ENCODE measurements at regions not wholly inside any gene's neighbourhood (a gene's known extent, or its start where the extent isn't known, plus 50 kb on each side); places are given as distances from the start of the nearest gene placed in this dataset.

GRCh38 chr16:73669535-73670274, 621.8 kb upstream of the ZFHX3 start:
- no peak for TF ChIP-seq POLR2A (IDR thresholded peaks at IDR 0.05)
- TF ChIP-seq, protein P1, sequence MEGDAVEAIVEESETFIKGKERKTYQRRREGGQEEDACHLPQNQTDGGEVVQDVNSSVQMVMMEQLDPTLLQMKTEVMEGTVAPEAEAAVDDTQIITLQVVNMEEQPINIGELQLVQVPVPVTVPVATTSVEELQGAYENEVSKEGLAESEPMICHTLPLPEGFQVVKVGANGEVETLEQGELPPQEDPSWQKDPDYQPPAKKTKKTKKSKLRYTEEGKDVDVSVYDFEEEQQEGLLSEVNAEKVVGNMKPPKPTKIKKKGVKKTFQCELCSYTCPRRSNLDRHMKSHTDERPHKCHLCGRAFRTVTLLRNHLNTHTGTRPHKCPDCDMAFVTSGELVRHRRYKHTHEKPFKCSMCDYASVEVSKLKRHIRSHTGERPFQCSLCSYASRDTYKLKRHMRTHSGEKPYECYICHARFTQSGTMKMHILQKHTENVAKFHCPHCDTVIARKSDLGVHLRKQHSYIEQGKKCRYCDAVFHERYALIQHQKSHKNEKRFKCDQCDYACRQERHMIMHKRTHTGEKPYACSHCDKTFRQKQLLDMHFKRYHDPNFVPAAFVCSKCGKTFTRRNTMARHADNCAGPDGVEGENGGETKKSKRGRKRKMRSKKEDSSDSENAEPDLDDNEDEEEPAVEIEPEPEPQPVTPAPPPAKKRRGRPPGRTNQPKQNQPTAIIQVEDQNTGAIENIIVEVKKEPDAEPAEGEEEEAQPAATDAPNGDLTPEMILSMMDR (IDR thresholded peaks at IDR 0.05), result no peak

Data from tibial nerve (tissue), 3 donors.